H9 (cell line): ENCODE measurements at regions not wholly inside any gene's neighbourhood (a gene's known extent, or its start where the extent isn't known, plus 50 kb on each side); places are given as distances from the start of the nearest gene placed in this dataset.

ENCODE experiments used
- DNase-seq: peaks from one replicate; pipeline ENCODE4 v3.0.0-alpha.2; 2017
- H2AFZ ChIP-seq: one replicate; pipeline ENCODE4 v1.6.1; 2013; ENCODE audit warnings: mild to moderate bottlenecking, low read length, control low read depth, moderate library complexity
- H2AK5ac ChIP-seq: 2 replicates; pipeline ENCODE4 v1.6.1; 2013; ENCODE audit warnings: low read length, control low read depth, mixed read lengths; ENCODE audit not compliant: insufficient read length
- H2BK120ac ChIP-seq: one replicate; pipeline ENCODE4 v1.6.1; 2013; ENCODE audit warnings: low read depth, mild to moderate bottlenecking, low read length, control low read depth, inconsistent platforms; ENCODE audit not compliant: poor library complexity, severe bottlenecking
- H2BK12ac ChIP-seq: 2 replicates; pipeline ENCODE4 v1.6.1; 2013; ENCODE audit warnings: low read length, control low read depth, mixed read lengths, low read depth; ENCODE audit not compliant: insufficient read length
- H2BK15ac ChIP-seq: 2 replicates; pipeline ENCODE4 v1.6.1; 2013; ENCODE audit warnings: low read depth, low read length, control low read depth
- H2BK20ac ChIP-seq: one replicate; pipeline ENCODE4 v1.6.1; 2013; ENCODE audit warnings: low read depth, mild to moderate bottlenecking, low read length, control low read depth, inconsistent platforms; ENCODE audit not compliant: poor library complexity, severe bottlenecking
- H2BK5ac ChIP-seq: 2 replicates; pipeline ENCODE4 v1.6.1; 2013; ENCODE audit warnings: low read length, control low read depth, mixed read lengths; ENCODE audit not compliant: insufficient read length
- H3K14ac ChIP-seq: 2 replicates; pipeline ENCODE4 v1.6.1; 2013; ENCODE audit warnings: low read length, control low read depth; ENCODE audit not compliant: insufficient read depth
- H3K18ac ChIP-seq: 2 replicates; pipeline ENCODE4 v1.6.1; 2013; ENCODE audit warnings: low read depth, mild to moderate bottlenecking, mixed read lengths, low read length, control low read depth; ENCODE audit not compliant: insufficient read length
- H3K23ac ChIP-seq: 2 replicates; pipeline ENCODE4 v1.6.1; 2013; ENCODE audit warnings: low read length, control low read depth, mixed read lengths, low read depth; ENCODE audit not compliant: insufficient read length
- H3K23me2 ChIP-seq: 2 replicates; pipeline ENCODE4 v1.6.1; 2013; ENCODE audit warnings: low read depth, mild to moderate bottlenecking, mixed read lengths, low read length, control low read depth; ENCODE audit not compliant: insufficient read length, poor library complexity, severe bottlenecking
- H3K27ac ChIP-seq: 2 replicates; pipeline ENCODE4 v1.5.1; 2013; ENCODE audit warnings: low read length, control low read depth, mixed read lengths, low read depth; ENCODE audit not compliant: insufficient read length
- H3K27me3 ChIP-seq: 2 replicates; pipeline ENCODE4 v1.6.1; 2013; ENCODE audit warnings: low read length, control low read depth, inconsistent platforms; ENCODE audit not compliant: insufficient read depth
- H3K4ac ChIP-seq: 2 replicates; pipeline ENCODE4 v1.6.1; 2013; ENCODE audit warnings: low read depth, mild to moderate bottlenecking, control low read depth, inconsistent platforms, low read length, moderate library complexity
- H3K4me1 ChIP-seq: 2 replicates; pipeline ENCODE4 v1.6.1; 2013; ENCODE audit warnings: low read length, control low read depth, inconsistent platforms; ENCODE audit not compliant: insufficient read depth
- H3K4me2 ChIP-seq: 2 replicates; pipeline ENCODE4 v1.6.1; 2013; ENCODE audit warnings: low read length, control low read depth, mixed read lengths; ENCODE audit not compliant: insufficient read length, insufficient read depth
- H3K56ac ChIP-seq: 2 replicates; pipeline ENCODE4 v1.6.1; 2013; ENCODE audit warnings: low read depth, mild to moderate bottlenecking, mixed read lengths, low read length, control low read depth; ENCODE audit not compliant: insufficient read length
- H3K79me1 ChIP-seq: 2 replicates; pipeline ENCODE4 v1.6.1; 2013; ENCODE audit warnings: low read depth, mild to moderate bottlenecking, moderate library complexity, low read length, control low read depth, inconsistent platforms; ENCODE audit not compliant: insufficient read depth, poor library complexity, severe bottlenecking
- H3K79me2 ChIP-seq: 2 replicates; pipeline ENCODE4 v1.6.1; 2013; ENCODE audit warnings: low read length, control low read depth, inconsistent platforms; ENCODE audit not compliant: insufficient read depth
- H3K9ac ChIP-seq: 2 replicates; pipeline ENCODE4 v1.6.1; 2013; ENCODE audit warnings: low read length, control low read depth, mixed read lengths; ENCODE audit not compliant: insufficient read length; ENCODE audit errors: extremely low read depth
- H3K9me3 ChIP-seq: one replicate; pipeline ENCODE4 v1.6.1; 2013; ENCODE audit warnings: low read depth, low read length, inconsistent platforms; ENCODE audit not compliant: control insufficient read depth
- H3T11ph ChIP-seq: one replicate; pipeline ENCODE4 v1.6.1; 2013; ENCODE audit warnings: mild to moderate bottlenecking, low read length, control low read depth, inconsistent platforms
- H4K20me1 ChIP-seq: one replicate; pipeline ENCODE4 v1.6.1; 2013; ENCODE audit not compliant: control insufficient read depth, insufficient read length, insufficient read depth
- H4K5ac ChIP-seq: 2 replicates; pipeline ENCODE4 v1.6.1; 2013; ENCODE audit warnings: low read depth, mild to moderate bottlenecking, mixed read lengths, low read length, control low read depth; ENCODE audit not compliant: insufficient read length
- H4K8ac ChIP-seq: replicated peaks from 2 replicates; pipeline ENCODE4 v1.6.1; 2013; ENCODE audit warnings: low read length, control low read depth, mixed read lengths, low read depth; ENCODE audit not compliant: insufficient read length
- H4K91ac ChIP-seq: 2 replicates; pipeline ENCODE4 v1.6.1; 2013; ENCODE audit warnings: low read depth, mild to moderate bottlenecking, moderate library complexity, mixed read lengths, low read length, control low read depth; ENCODE audit not compliant: insufficient read length
- H3K27ac Mint-ChIP-seq, 3 experiments: 2 replicates in 2 of 3; 3 replicates in 1 of 3; pipeline ENCODE4 v1.8.0; 2020 to 2021; ENCODE audit warnings: mixed read lengths in 3 of 3, mild to moderate bottlenecking in 1 of 3, moderate library complexity in 1 of 3
- H3K27me3 Mint-ChIP-seq: 2 replicates; pipeline ENCODE4 v1.8.0; 2021; ENCODE audit warnings: low read depth, mild to moderate bottlenecking, moderate library complexity, mixed read lengths
- H3K36me3 Mint-ChIP-seq, 3 experiments: 2 replicates in 2 of 3; 3 replicates in 1 of 3; pipeline ENCODE4 v1.8.0; 2020 to 2021; ENCODE audit warnings: low read depth in 3 of 3, mixed read lengths in 3 of 3; ENCODE audit not compliant: insufficient read depth in 1 of 3
- H3K4me1 Mint-ChIP-seq, 2 experiments: 2 replicates each; pipeline ENCODE4 v1.8.0; 2020; ENCODE audit warnings: mixed read lengths in 2 of 2
- H3K4me3 Mint-ChIP-seq, 2 experiments: 2 replicates in 1 of 2; 3 replicates in 1 of 2; pipeline ENCODE4 v1.8.0; 2020 to 2021; ENCODE audit warnings: mild to moderate bottlenecking in 2 of 2, mixed read lengths in 2 of 2, moderate library complexity in 1 of 2
- H3K9me3 Mint-ChIP-seq, 2 experiments: 2 replicates in 1 of 2; 3 replicates in 1 of 2; pipeline ENCODE4 v1.8.0; 2020; ENCODE audit warnings: mild to moderate bottlenecking in 2 of 2, mixed read lengths in 2 of 2, moderate library complexity in 1 of 2
- WGBS: extraction: QIAGEN DNeasy Blood & Tissue Kit; methylation state at CpG from one replicate; pipeline ENCODE4 v1.1.7; 2013; ENCODE audit warnings: missing lambda C conversion rate, low lambda C conversion rate, mixed read lengths; ENCODE audit not compliant: insufficient read length; ENCODE audit errors: extremely low coverage; 5-methylcytosine and 5-hydroxymethylcytosine counted together
- TF ChIP-seq, protein P1 (sequence below): fragments of 200-600 bp; sonication (generic); conservative IDR thresholded peaks from 3 replicates; pipeline ENCODE4 v1.8.0; 2021; ENCODE audit warnings: antibody characterized with exemption, mild to moderate bottlenecking

GRCh38 chr3:182455011-182455410 lies 338.3 kb upstream of the ATP11B start:
- no peak overlapping the region for H2AK5ac ChIP-seq
- H4K5ac ChIP-seq: no peak overlapping the region
- no peak overlapping the region for H3K9ac ChIP-seq
- no peaks in the 10 kb centered on the region for H3K79me1 ChIP-seq
- TF ChIP-seq, protein P1, sequence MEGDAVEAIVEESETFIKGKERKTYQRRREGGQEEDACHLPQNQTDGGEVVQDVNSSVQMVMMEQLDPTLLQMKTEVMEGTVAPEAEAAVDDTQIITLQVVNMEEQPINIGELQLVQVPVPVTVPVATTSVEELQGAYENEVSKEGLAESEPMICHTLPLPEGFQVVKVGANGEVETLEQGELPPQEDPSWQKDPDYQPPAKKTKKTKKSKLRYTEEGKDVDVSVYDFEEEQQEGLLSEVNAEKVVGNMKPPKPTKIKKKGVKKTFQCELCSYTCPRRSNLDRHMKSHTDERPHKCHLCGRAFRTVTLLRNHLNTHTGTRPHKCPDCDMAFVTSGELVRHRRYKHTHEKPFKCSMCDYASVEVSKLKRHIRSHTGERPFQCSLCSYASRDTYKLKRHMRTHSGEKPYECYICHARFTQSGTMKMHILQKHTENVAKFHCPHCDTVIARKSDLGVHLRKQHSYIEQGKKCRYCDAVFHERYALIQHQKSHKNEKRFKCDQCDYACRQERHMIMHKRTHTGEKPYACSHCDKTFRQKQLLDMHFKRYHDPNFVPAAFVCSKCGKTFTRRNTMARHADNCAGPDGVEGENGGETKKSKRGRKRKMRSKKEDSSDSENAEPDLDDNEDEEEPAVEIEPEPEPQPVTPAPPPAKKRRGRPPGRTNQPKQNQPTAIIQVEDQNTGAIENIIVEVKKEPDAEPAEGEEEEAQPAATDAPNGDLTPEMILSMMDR: no peak
- H3K56ac ChIP-seq: no peak overlapping the region
- H3K4ac ChIP-seq: no peak overlapping the region
- no peaks in the 10 kb centered on the region for H3K4me1 ChIP-seq
- Mint-ChIP-seq H3K36me3 (peaks cover 0 to 7% (median 2%) of the 10 kb centered on the region in 3 experiments; a peak in 3 of 7 replicates), H3K9me3 (peaks cover 0 to 8% of the 10 kb centered on the region in 2 experiments; a peak in 4 of 5 replicates), H3K27ac (no peak overlapping the region), H3K4me1 (peaks cover 15 to 16% of the 10 kb centered on the region in 2 experiments), H3K27me3 (no peaks in the 10 kb centered on the region), H3K4me3 (no peak overlapping the region)
- no peaks in the 10 kb centered on the region for H3K79me2 ChIP-seq
- H2AFZ ChIP-seq: no peak overlapping the region
- no peak overlapping the region for H4K8ac ChIP-seq
- no peak overlapping the region for H3K18ac ChIP-seq
- no peak for DNase-seq
- no peak overlapping the region for H3K14ac ChIP-seq
- H3K27ac ChIP-seq: no peak overlapping the region
- H3K27me3 ChIP-seq: no peaks in the 10 kb centered on the region
- H2BK5ac ChIP-seq: no peak overlapping the region
- H3T11ph ChIP-seq: no peak overlapping the region
- H2BK120ac ChIP-seq: no peak overlapping the region
- no peak overlapping the region for H2BK15ac ChIP-seq
- no peak overlapping the region for H3K4me2 ChIP-seq
- H2BK20ac ChIP-seq: no peak overlapping the region
- H3K23me2 ChIP-seq: no peaks in the 10 kb centered on the region
- H4K91ac ChIP-seq: no peak overlapping the region
- WGBS: no CpG with 5 or more reads among the region's 3 CpGs
- no peak overlapping the region for H3K23ac ChIP-seq
- H2BK12ac ChIP-seq: no peak overlapping the region
- H3K9me3 ChIP-seq: no peaks in the 10 kb centered on the region
- no peaks in the 10 kb centered on the region for H4K20me1 ChIP-seq
